ENCODE measurements at regions not wholly inside any gene's neighbourhood (a gene's known extent, or its start where the extent isn't known, plus 50 kb on each side); places are given as distances from the start of the nearest gene placed in this dataset.

GRCh38 chr12:125853670-125854069, 788.4 kb downstream of the AACS start:
- no peaks in the 10 kb centered on the region for H3K79me2 ChIP-seq (ENCODE audit: low read depth)
- no TSS peak for BruUV-seq (replicated peaks)
- H3K4me2 ChIP-seq = no peak overlapping the region
- no peaks in the 10 kb centered on the region for H3K9me3 ChIP-seq (ENCODE audit: insufficient read depth, low read depth)
- ChIA-PET CTCF (no interaction called here), POLR2A (ENCODE audit: unreplicated experiment) (no interaction called here)
- H3K4me3 ChIP-seq = no peak overlapping the region
- H3K4me1 ChIP-seq (replicated peaks; ENCODE audit: insufficient read depth) = no peaks in the 10 kb centered on the region
- intact Hi-C loops (cut with micrococcal nuclease; ENCODE audit: unreplicated experiment) = no loop called here
- no peak overlapping the region for H2AFZ ChIP-seq
- no peaks in the 10 kb centered on the region for H3K36me3 ChIP-seq (ENCODE audit: low read depth)
- H3K9me2 ChIP-seq (ENCODE audit: insufficient read depth) = no peaks in the 10 kb centered on the region
- no peaks in the 10 kb centered on the region for H4K20me1 ChIP-seq (ENCODE audit: insufficient read depth)
- no peak overlapping the region for H3K27ac ChIP-seq
- H3F3A ChIP-seq (ENCODE audit: insufficient read depth, low read depth) = no peaks in the 10 kb centered on the region
- DNase-seq = no peak
- TF ChIP-seq EZH2 (IDR thresholded peaks at IDR 0.05; ENCODE audit: low read depth) (no peak), CTCF (conservative IDR thresholded peaks at IDR 0.05) (no peak)
- no peaks in the 10 kb centered on the region for H3K27me3 ChIP-seq (ENCODE audit: insufficient read depth, low read depth)

- no peaks in the 10 kb centered on the region for H3K4me1 ChIP-seq (replicated peaks; ENCODE audit: insufficient read depth)
- no peak overlapping the region for H3K27ac ChIP-seq
- no peak for DNase-seq
- intact Hi-C loops (cut with micrococcal nuclease; ENCODE audit: unreplicated experiment) = no loop called here
- no peaks in the 10 kb centered on the region for H3K9me3 ChIP-seq (ENCODE audit: insufficient read depth, low read depth)
- H3F3A ChIP-seq (ENCODE audit: insufficient read depth, low read depth) = no peaks in the 10 kb centered on the region
- no peaks in the 10 kb centered on the region for H4K20me1 ChIP-seq (ENCODE audit: insufficient read depth)
- TF ChIP-seq EZH2 (IDR thresholded peaks at IDR 0.05; ENCODE audit: low read depth) (no peak), CTCF (conservative IDR thresholded peaks at IDR 0.05) (no peak)
- BruUV-seq (replicated peaks) = no TSS peak
- no peaks in the 10 kb centered on the region for H3K36me3 ChIP-seq (ENCODE audit: low read depth)
- H3K27me3 ChIP-seq (ENCODE audit: insufficient read depth, low read depth) = no peaks in the 10 kb centered on the region
- H3K79me2 ChIP-seq (ENCODE audit: low read depth) = no peaks in the 10 kb centered on the region
- H3K4me2 ChIP-seq = no peak overlapping the region
- CTCF ChIA-PET = no interaction called here
- no peak overlapping the region for H3K4me3 ChIP-seq
- no peaks in the 10 kb centered on the region for H3K9me2 ChIP-seq (ENCODE audit: insufficient read depth)
- POLR2A ChIA-PET (ENCODE audit: unreplicated experiment) = no interaction called here
- H2AFZ ChIP-seq = no peak overlapping the region
Observed at GRCh38 chr12:125856366-125856765, 791.1 kb downstream of the AACS start.

- no peak overlapping the region for H3K4me3 ChIP-seq
- H4K20me1 ChIP-seq (ENCODE audit: insufficient read depth) = no peaks in the 10 kb centered on the region
- POLR2A ChIA-PET (ENCODE audit: unreplicated experiment) = no interaction called here
- BruUV-seq (replicated peaks) = no TSS peak
- H3K79me2 ChIP-seq (ENCODE audit: low read depth) = no peaks in the 10 kb centered on the region
- H3K4me2 ChIP-seq = no peak overlapping the region
- no peak overlapping the region for H3K27ac ChIP-seq
- no peaks in the 10 kb centered on the region for H3K9me2 ChIP-seq (ENCODE audit: insufficient read depth)
- no peaks in the 10 kb centered on the region for H3F3A ChIP-seq (ENCODE audit: insufficient read depth, low read depth)
- H3K4me1 ChIP-seq (replicated peaks; ENCODE audit: insufficient read depth) = no peaks in the 10 kb centered on the region
- intact Hi-C loops (cut with micrococcal nuclease; ENCODE audit: unreplicated experiment) = no loop called here
- no peaks in the 10 kb centered on the region for H3K9me3 ChIP-seq (ENCODE audit: insufficient read depth, low read depth)
- H3K27me3 ChIP-seq (ENCODE audit: insufficient read depth, low read depth) = no peaks in the 10 kb centered on the region
- no peak for DNase-seq
- CTCF ChIA-PET = no interaction called here
- TF ChIP-seq CTCF (conservative IDR thresholded peaks at IDR 0.05) = no peak
- TF ChIP-seq EZH2 (IDR thresholded peaks at IDR 0.05; ENCODE audit: low read depth) = no peak
- no peak overlapping the region for H2AFZ ChIP-seq
- no peaks in the 10 kb centered on the region for H3K36me3 ChIP-seq (ENCODE audit: low read depth)
Observed at GRCh38 chr12:125856896-125857295, 791.7 kb downstream of the AACS start.
